ENCODE measurements at regions not wholly inside any gene's neighbourhood (a gene's known extent, or its start where the extent isn't known, plus 50 kb on each side); places are given as distances from the start of the nearest gene placed in this dataset.

- no peak for TF ChIP-seq CTCF (IDR thresholded peaks at IDR 0.05 in 4 of 5, conservative IDR thresholded peaks at IDR 0.05 in 1 of 5)
- TF ChIP-seq POLR2A (IDR thresholded peaks at IDR 0.05) = no peak
Observed at GRCh38 chr7:125173571-125173970, 243.9 kb upstream of the POT1 start.

Data from gastrocnemius medialis (tissue), 4 donors.